Transverse colon (tissue), 4 donors: ENCODE measurements at regions not wholly inside any gene's neighbourhood (a gene's known extent, or its start where the extent isn't known, plus 50 kb on each side); places are given as distances from the start of the nearest gene placed in this dataset.

Source experiments
- DNase-seq: peaks from one replicate; pipeline ENCODE4 v3.0.0-alpha.2; 2019
- H3K27ac ChIP-seq, 4 donors: fragments of 200-600 bp; sonication (generic); 2 replicates each; pipeline ENCODE4 v1.5.1; 2016 to 2018; ENCODE audit warnings: inconsistent platforms in 4 of 4
- H3K27me3 ChIP-seq: fragments of 200-600 bp; sonication (generic); 2 replicates; pipeline ENCODE4 v1.5.1; 2017; ENCODE audit warnings: inconsistent platforms
- H3K36me3 ChIP-seq, 4 donors: fragments of 200-600 bp; sonication (generic); 2 replicates each; pipeline ENCODE4 v1.5.1; 2017 to 2019; ENCODE audit warnings: inconsistent platforms in 4 of 4
- H3K4me1 ChIP-seq, 4 donors: fragments of 200-600 bp; sonication (generic); 2 replicates each; pipeline ENCODE4 v1.5.1; 2017 to 2020; ENCODE audit warnings: inconsistent platforms in 4 of 4
- H3K4me3 ChIP-seq, 4 donors: fragments of 200-600 bp; sonication (generic); 1 replicate in 1 of 4; 2 replicates in 3 of 4; pipeline versions ENCODE4 v1.5.1 to v1.6.1; 2017 to 2019; ENCODE audit warnings: inconsistent platforms in 4 of 4
- H3K9me3 ChIP-seq, 2 donors: fragments of 200-600 bp; sonication (generic); 2 replicates each; pipeline ENCODE4 v1.5.1; 2017 to 2019; ENCODE audit warnings: inconsistent platforms in 2 of 2
- EP300 ChIP-seq: sonication (generic); formaldehyde crosslinking; IDR thresholded peaks from one replicate; pipeline ENCODE4 v1.6.1; 2017; ENCODE audit warnings: antibody characterized with exemption, low read depth
- POLR2A ChIP-seq: fragments of 450-650 bp; IDR thresholded peaks from one replicate; pipeline ENCODE4 v1.6.1; 2016; ENCODE audit warnings: antibody characterized with exemption, mild to moderate bottlenecking, moderate library complexity
- POLR2AphosphoS5 ChIP-seq, 3 donors: sonication (generic); formaldehyde crosslinking; IDR thresholded peaks; one replicate each; pipeline ENCODE4 v1.6.1; 2016; ENCODE audit warnings: antibody characterized with exemption in 3 of 3
- WGBS, 2 donors: methylation state at CpG; one replicate each; pipeline ENCODE4 v1.1.5; 2018; ENCODE audit warnings: low coverage in 1 of 2; 5-methylcytosine and 5-hydroxymethylcytosine counted together
- in situ Hi-C, 4 donors: fragments of 200-750 bp; cut with MboI; loops; one replicate each; pipeline versions ENCODE4 v1.15.0 to v1.15.1; 2017; ENCODE audit warnings: low sequenced_read_pairs in 3 of 4, low pct_ligation_motif_present in 1 of 4, low pct_unique_long_range_greater_than_20kb in 1 of 4
- intact Hi-C: fragments of 100-400 bp; cut with DNase I; formaldehyde crosslinking; loops from one replicate; pipeline ENCODE4 v1.15.1; 2023; ENCODE audit warnings: low total_unique reads
- TF ChIP-seq, protein P1 (sequence below), 5 experiments: fragments of 200-600 bp in 3 of 5; fragments of 450-650 bp in 2 of 5; sonication (generic) in 3 of 5; IDR thresholded peaks; 1 replicate in 2 of 5; 2 replicates in 3 of 5; pipeline ENCODE4 v1.5.1; 2016 to 2017; ENCODE audit warnings: antibody characterized with exemption in 5 of 5, inconsistent platforms in 3 of 5, mild to moderate bottlenecking in 2 of 5, moderate library complexity in 1 of 5

DNA sequence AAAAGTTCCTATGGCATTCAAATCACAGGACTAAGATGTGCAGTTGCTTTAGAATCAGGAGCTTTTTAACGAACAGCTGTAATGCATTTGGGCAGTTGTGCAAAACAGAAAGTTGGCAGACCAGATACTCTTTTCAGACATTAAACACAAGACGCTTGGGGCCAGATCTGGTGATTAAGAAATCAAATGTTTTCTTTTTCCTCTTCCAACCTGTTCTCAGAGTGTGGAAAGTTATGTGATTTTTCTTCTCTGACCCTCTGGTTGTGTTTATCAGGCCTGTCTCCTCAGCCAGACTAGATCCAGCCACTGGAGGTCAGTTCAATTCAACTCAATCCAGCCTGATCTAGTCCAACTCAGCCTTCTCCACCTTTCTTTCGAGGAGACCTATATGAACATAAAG, 298.5 kb upstream of the PCSK5 start:
- Histone ChIP-seq H3K27ac (no peak overlapping the region), H3K36me3 (no peaks in the 10 kb centered on the region), H3K4me1 (no peaks in the 10 kb centered on the region), H3K27me3 (no peaks in the 10 kb centered on the region), H3K9me3 (no peaks in the 10 kb centered on the region), H3K4me3 (no peak overlapping the region)
- TF ChIP-seq POLR2A (no peak), POLR2AphosphoS5 (IDR thresholded peaks at IDR 0.05) (no peak), EP300 (no peak)
- TF ChIP-seq, protein P1, sequence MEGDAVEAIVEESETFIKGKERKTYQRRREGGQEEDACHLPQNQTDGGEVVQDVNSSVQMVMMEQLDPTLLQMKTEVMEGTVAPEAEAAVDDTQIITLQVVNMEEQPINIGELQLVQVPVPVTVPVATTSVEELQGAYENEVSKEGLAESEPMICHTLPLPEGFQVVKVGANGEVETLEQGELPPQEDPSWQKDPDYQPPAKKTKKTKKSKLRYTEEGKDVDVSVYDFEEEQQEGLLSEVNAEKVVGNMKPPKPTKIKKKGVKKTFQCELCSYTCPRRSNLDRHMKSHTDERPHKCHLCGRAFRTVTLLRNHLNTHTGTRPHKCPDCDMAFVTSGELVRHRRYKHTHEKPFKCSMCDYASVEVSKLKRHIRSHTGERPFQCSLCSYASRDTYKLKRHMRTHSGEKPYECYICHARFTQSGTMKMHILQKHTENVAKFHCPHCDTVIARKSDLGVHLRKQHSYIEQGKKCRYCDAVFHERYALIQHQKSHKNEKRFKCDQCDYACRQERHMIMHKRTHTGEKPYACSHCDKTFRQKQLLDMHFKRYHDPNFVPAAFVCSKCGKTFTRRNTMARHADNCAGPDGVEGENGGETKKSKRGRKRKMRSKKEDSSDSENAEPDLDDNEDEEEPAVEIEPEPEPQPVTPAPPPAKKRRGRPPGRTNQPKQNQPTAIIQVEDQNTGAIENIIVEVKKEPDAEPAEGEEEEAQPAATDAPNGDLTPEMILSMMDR (IDR thresholded peaks at IDR 0.05), result no peak
- in situ Hi-C loops (no loop called here), intact Hi-C loops (no loop called here)
- 56 to 70% methylated on average over 3 of the region's 3 CpGs for WGBS, 2 donors
- no peak for DNase-seq

DNA sequence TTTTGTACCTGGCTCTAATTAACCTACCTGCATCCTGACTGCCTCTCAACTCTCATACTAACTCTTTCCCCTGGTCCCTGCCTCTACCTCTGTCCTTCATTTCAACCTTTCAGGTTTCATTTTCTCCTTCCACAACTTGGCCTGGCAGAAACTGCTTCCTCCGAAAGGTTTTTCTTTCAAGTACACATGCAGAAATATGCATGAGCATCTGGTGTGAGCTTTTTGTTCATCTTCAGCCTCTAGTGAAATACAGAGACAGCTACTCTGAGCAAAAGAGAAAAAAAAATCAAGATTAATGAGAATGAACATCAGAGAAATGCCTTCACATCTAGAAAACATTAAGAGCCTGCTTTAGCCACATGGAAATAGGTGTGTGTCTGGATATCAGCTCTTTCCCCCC, 297.9 kb upstream of the PCSK5 start:
- intact Hi-C loops (no loop called here), in situ Hi-C loops (no loop called here)
- Histone ChIP-seq H3K4me1 (no peaks in the 10 kb centered on the region), H3K27me3 (no peaks in the 10 kb centered on the region), H3K36me3 (no peaks in the 10 kb centered on the region), H3K4me3 (no peak overlapping the region), H3K9me3 (no peaks in the 10 kb centered on the region), H3K27ac (no peak overlapping the region)
- TF ChIP-seq, protein P1 (IDR thresholded peaks at IDR 0.05), result no peak
- TF ChIP-seq POLR2AphosphoS5 (IDR thresholded peaks at IDR 0.05) (no peak), EP300 (no peak)
- 84% methylated on average over 1 of the region's 1 CpG; no CpG with 5 or more reads in 1 of the 2 donors for WGBS, 2 donors
- no peak for DNase-seq

DNA sequence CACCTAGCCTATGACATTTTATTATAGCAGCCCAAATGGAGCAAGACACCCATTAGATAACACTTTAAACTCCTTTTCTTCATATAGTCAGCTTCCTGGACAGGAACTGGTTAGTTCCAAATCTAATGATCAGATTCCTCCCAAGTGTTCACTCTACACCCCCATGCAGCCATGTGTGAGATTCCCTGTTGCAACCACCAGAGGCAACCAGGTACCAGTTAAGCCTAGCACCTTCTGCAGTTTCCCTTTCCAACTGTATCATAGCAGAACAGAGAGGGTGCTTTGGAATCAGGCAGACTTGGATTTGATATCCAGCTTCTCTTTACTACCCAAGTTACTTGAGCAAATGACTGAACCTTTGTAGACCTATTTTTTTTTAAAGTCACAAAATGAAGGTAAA, 296.6 kb upstream of the PCSK5 start:
- no peak for TF ChIP-seq POLR2AphosphoS5 (IDR thresholded peaks at IDR 0.05)
- no peak for TF ChIP-seq POLR2A
- TF ChIP-seq, protein P1 (IDR thresholded peaks at IDR 0.05), result no peak
- no peak for TF ChIP-seq EP300
- in situ Hi-C loops (no loop called here), intact Hi-C loops (no loop called here)

DNA sequence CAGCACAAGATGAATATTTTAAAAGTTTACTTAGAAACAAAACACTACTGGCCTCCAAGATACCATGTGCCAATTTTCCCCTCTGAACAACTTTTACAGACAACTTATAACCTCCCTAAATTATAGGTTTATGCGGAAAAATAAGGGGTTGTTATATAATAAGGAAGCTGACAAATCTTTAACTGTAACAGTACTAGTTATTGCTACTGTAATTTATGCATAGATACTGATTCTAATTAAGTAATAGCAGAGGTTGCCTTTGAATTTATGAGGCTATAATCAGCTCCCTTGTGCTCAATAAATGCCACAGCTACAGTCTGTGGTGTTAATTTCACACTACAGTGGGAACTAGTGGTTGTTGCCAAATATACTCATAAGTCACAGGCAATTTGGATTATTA, 291.3 kb upstream of the PCSK5 start:
- H3K4me3 ChIP-seq, result no peak overlapping the region
- intact Hi-C loops (no loop called here), in situ Hi-C loops (no loop called here)
- TF ChIP-seq EP300 (no peak), POLR2A (no peak), POLR2AphosphoS5 (IDR thresholded peaks at IDR 0.05) (no peak)
- TF ChIP-seq, protein P1 (IDR thresholded peaks at IDR 0.05), result no peak
- no peaks in the 10 kb centered on the region for H3K4me1 ChIP-seq
- H3K27ac ChIP-seq, result no peak overlapping the region
- H3K36me3 ChIP-seq, result no peaks in the 10 kb centered on the region
- DNase-seq, result no peak
- WGBS, 2 donors, result 40 to 61% methylated on average over 1 of the region's 1 CpG
- no peaks in the 10 kb centered on the region for H3K27me3 ChIP-seq
- H3K9me3 ChIP-seq, result no peaks in the 10 kb centered on the region

More for the DNA sequence above, 296.6 kb upstream of the PCSK5 start:
- H3K27me3 ChIP-seq, result no peaks in the 10 kb centered on the region
- H3K4me1 ChIP-seq, result no peaks in the 10 kb centered on the region
- no peak overlapping the region for H3K4me3 ChIP-seq
- H3K9me3 ChIP-seq, result no peaks in the 10 kb centered on the region
- H3K36me3 ChIP-seq, result no peaks in the 10 kb centered on the region
- H3K27ac ChIP-seq, result no peak overlapping the region
- DNase-seq, result no peak
